Adrenal gland (tissue), 5 donors: ENCODE measurements at regions not wholly inside any gene's neighbourhood (a gene's known extent, or its start where the extent isn't known, plus 50 kb on each side); places are given as distances from the start of the nearest gene placed in this dataset.

ENCODE experiments used
- CTCF ChIP-seq, 6 experiments: fragments of 450-650 bp in 4 of 6; fragments of 200-600 bp in 2 of 6; sonication (generic) in 1 of 6; IDR thresholded peaks; 1 replicate in 5 of 6; 2 replicates in 1 of 6; pipeline versions ENCODE4 v1.5.1 to v1.8.0; 2016 to 2021; ENCODE audit warnings: antibody characterized with exemption in 6 of 6, mild to moderate bottlenecking in 2 of 6, moderate library complexity in 1 of 6
- POLR2A ChIP-seq, 2 donors: fragments of 450-650 bp; IDR thresholded peaks; one replicate each; pipeline ENCODE4 v1.6.1; 2017; ENCODE audit warnings: antibody characterized with exemption in 2 of 2, mild to moderate bottlenecking in 2 of 2, moderate library complexity in 1 of 2
- donor health status: DM: no; HTN: no; CAD: no.

DNA sequence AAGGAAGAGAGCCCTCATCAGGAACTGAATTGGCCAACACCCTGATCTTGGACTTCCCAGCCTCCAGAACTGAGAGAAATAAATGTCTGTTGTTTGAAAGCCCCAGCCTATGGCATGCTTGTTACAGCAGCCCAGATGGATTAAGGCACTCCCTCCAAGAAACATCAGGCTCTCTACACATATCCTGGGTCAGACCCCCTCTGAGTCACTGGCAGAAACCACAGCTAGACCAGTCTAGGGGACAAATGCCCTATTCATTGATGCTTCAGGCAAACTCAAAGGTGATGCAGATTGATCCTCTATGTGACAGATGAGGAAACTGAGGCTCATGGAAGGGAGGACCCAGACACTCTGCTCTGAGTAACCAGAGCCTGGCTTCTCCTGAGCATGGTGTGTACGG lies 116.8 kb downstream of the WSCD1 start:
- TF ChIP-seq CTCF (IDR thresholded peaks at IDR 0.05) (no peak), POLR2A (IDR thresholded peaks at IDR 0.05) (no peak)
